ENCODE measurements at regions not wholly inside any gene's neighbourhood (a gene's known extent, or its start where the extent isn't known, plus 50 kb on each side); places are given as distances from the start of the nearest gene placed in this dataset.

- TF ChIP-seq, protein P1, sequence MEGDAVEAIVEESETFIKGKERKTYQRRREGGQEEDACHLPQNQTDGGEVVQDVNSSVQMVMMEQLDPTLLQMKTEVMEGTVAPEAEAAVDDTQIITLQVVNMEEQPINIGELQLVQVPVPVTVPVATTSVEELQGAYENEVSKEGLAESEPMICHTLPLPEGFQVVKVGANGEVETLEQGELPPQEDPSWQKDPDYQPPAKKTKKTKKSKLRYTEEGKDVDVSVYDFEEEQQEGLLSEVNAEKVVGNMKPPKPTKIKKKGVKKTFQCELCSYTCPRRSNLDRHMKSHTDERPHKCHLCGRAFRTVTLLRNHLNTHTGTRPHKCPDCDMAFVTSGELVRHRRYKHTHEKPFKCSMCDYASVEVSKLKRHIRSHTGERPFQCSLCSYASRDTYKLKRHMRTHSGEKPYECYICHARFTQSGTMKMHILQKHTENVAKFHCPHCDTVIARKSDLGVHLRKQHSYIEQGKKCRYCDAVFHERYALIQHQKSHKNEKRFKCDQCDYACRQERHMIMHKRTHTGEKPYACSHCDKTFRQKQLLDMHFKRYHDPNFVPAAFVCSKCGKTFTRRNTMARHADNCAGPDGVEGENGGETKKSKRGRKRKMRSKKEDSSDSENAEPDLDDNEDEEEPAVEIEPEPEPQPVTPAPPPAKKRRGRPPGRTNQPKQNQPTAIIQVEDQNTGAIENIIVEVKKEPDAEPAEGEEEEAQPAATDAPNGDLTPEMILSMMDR (IDR thresholded peaks at IDR 0.05; ENCODE audit: insufficient read depth, missing control alignments) = no peak
- DNase-seq (ENCODE audit: insufficient read length, low spot score) (no peak), FAIRE-seq (no peak)
Observed at GRCh38 chr6:95321126-95321525, 256.2 kb upstream of the MANEA start.

- TF ChIP-seq, protein P1 (IDR thresholded peaks at IDR 0.05; ENCODE audit: insufficient read depth, missing control alignments) = no peak
- FAIRE-seq (no peak), DNase-seq (ENCODE audit: insufficient read length, low spot score) (no peak)
Observed at GRCh38 chr6:95325916-95326315, 251.4 kb upstream of the MANEA start.

DNA sequence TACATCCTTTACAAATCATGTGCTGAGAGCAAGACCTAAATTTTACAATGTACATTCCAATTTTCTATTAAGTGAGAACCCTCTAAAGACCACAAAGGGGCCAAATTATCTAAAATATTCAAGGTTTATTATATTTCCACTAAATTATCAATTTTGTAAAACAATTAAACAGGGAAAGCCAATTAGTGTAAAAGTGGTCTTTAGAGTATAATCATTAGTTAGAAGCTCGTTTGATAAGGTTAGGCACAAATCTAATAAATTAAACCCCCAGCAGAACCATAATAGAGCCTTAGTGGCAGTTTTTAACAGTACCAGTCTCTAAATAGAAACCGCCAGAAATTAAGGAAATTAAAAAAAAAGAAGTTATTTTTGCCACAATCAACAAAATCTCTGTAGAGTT, 249.1 kb upstream of the MANEA start:
- no peak for DNase-seq (ENCODE audit: insufficient read length, low spot score)
- TF ChIP-seq, protein P1 (IDR thresholded peaks at IDR 0.05; ENCODE audit: insufficient read depth, missing control alignments) = no peak
- FAIRE-seq = no peak

GRCh38 chr6:95352064-95352795, 225.1 kb upstream of the MANEA start:
- FAIRE-seq (no peak), DNase-seq (ENCODE audit: insufficient read length, low spot score) (no peak)
- TF ChIP-seq, protein P1 (IDR thresholded peaks at IDR 0.05; ENCODE audit: insufficient read depth, missing control alignments) = peak; percentile 71

- FAIRE-seq (no peak), DNase-seq (ENCODE audit: insufficient read length, low spot score) (no peak)
- TF ChIP-seq, protein P1 (IDR thresholded peaks at IDR 0.05; ENCODE audit: insufficient read depth, missing control alignments) = no peak
Observed at GRCh38 chr6:95354551-95354950, 222.8 kb upstream of the MANEA start.

- DNase-seq (ENCODE audit: insufficient read length, low spot score) (no peak), FAIRE-seq (no peak)
- TF ChIP-seq, protein P1 (IDR thresholded peaks at IDR 0.05; ENCODE audit: insufficient read depth, missing control alignments) = no peak
Observed at GRCh38 chr6:95357380-95358020, 219.8 kb upstream of the MANEA start.

- FAIRE-seq (no peak), DNase-seq (ENCODE audit: insufficient read length, low spot score) (peak; percentile 13)
- TF ChIP-seq, protein P1 (IDR thresholded peaks at IDR 0.05; ENCODE audit: insufficient read depth, missing control alignments) = peak; percentile 73
Observed at GRCh38 chr6:95364016-95364604, 213.2 kb upstream of the MANEA start.
